Gastrocnemius medialis (tissue), 4 donors: ENCODE measurements at regions not wholly inside any gene's neighbourhood (a gene's known extent, or its start where the extent isn't known, plus 50 kb on each side); places are given as distances from the start of the nearest gene placed in this dataset.

Experiments used
- POLR2A ChIP-seq, 2 donors: fragments of 450-650 bp; IDR thresholded peaks; one replicate each; pipeline ENCODE4 v1.6.1; 2017; ENCODE audit warnings: antibody characterized with exemption in 2 of 2, mild to moderate bottlenecking in 2 of 2, moderate library complexity in 2 of 2
- TF ChIP-seq, protein P1 (sequence below), 5 experiments: fragments of 450-650 bp in 3 of 5; fragments of 200-600 bp in 2 of 5; sonication (generic) in 2 of 5; IDR thresholded peaks in 4 of 5; conservative IDR thresholded peaks in 1 of 5; 1 replicate in 4 of 5; 2 replicates in 1 of 5; pipeline ENCODE4 v1.5.1; 2016 to 2019; ENCODE audit warnings: antibody characterized with exemption in 5 of 5, mild to moderate bottlenecking in 3 of 5, moderate library complexity in 3 of 5

DNA sequence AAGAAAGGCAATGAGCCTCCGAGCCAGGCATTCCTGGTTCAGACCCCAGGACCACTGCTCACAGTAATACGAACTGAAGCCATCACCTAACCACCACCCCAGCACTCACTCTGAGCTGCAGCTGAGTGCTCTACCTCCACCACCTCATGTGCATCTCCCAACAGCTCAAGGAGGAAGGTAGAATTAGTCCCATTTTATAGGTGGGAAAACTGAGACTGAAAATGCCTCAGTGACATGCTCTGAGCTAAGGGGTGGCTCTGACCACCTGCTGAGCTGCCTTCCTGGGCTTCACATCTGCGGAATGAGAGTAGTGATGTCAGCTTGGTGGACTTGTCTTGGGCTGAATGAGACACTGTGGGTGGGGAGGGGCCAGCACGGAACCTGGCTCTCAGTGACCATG is 159.7 kb upstream of the UNC5B start:
- TF ChIP-seq, protein P1, sequence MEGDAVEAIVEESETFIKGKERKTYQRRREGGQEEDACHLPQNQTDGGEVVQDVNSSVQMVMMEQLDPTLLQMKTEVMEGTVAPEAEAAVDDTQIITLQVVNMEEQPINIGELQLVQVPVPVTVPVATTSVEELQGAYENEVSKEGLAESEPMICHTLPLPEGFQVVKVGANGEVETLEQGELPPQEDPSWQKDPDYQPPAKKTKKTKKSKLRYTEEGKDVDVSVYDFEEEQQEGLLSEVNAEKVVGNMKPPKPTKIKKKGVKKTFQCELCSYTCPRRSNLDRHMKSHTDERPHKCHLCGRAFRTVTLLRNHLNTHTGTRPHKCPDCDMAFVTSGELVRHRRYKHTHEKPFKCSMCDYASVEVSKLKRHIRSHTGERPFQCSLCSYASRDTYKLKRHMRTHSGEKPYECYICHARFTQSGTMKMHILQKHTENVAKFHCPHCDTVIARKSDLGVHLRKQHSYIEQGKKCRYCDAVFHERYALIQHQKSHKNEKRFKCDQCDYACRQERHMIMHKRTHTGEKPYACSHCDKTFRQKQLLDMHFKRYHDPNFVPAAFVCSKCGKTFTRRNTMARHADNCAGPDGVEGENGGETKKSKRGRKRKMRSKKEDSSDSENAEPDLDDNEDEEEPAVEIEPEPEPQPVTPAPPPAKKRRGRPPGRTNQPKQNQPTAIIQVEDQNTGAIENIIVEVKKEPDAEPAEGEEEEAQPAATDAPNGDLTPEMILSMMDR (IDR thresholded peaks at IDR 0.05 in 4 of 5, conservative IDR thresholded peaks at IDR 0.05 in 1 of 5): no peak
- TF ChIP-seq POLR2A (IDR thresholded peaks at IDR 0.05): no peak
